Stomach smooth muscle (tissue), 2 donors: ENCODE measurements at regions not wholly inside any gene's neighbourhood (a gene's known extent, or its start where the extent isn't known, plus 50 kb on each side); places are given as distances from the start of the nearest gene placed in this dataset.

ENCODE experiments used
- H3K27ac ChIP-seq: one replicate; pipeline ENCODE4 v1.7.0; 2013; ENCODE audit warnings: mild to moderate bottlenecking, low read length, inconsistent platforms
- H3K27me3 ChIP-seq, 2 donors: one replicate each; pipeline ENCODE4 v1.7.0; 2013; ENCODE audit warnings: low read length in 2 of 2; ENCODE audit not compliant: insufficient read depth in 2 of 2, control insufficient read depth in 1 of 2
- H3K36me3 ChIP-seq, 2 donors: one replicate each; pipeline ENCODE4 v1.7.0; 2013; ENCODE audit warnings: low read length in 2 of 2; ENCODE audit not compliant: control insufficient read depth in 2 of 2, insufficient read depth in 2 of 2
- H3K4me1 ChIP-seq: one replicate; pipeline ENCODE4 v1.7.0; 2013; ENCODE audit warnings: low read length; ENCODE audit not compliant: control insufficient read depth, insufficient read depth
- H3K4me3 ChIP-seq, 2 donors: one replicate each; pipeline ENCODE4 v1.7.0; 2013; ENCODE audit warnings: low read length in 2 of 2
- H3K9ac ChIP-seq, 2 donors: one replicate each; pipeline ENCODE4 v1.7.0; 2013; ENCODE audit warnings: low read length in 2 of 2, mild to moderate bottlenecking in 1 of 2
- H3K9me3 ChIP-seq, 2 donors: one replicate each; pipeline ENCODE4 v1.7.0; 2013; ENCODE audit warnings: low read length in 2 of 2; ENCODE audit not compliant: control insufficient read depth in 2 of 2
- donor health status: healthy.
- donor health status: Pancreatic carcinoma.

GRCh38 chr5:92769978-92770377 lies 811.0 kb downstream of the NR2F1-AS1 start:
- Histone ChIP-seq H3K27ac (no peak overlapping the region), H3K9me3 (no peaks in the 10 kb centered on the region)

GRCh38 chr5:92761585-92761984 lies 819.4 kb downstream of the NR2F1-AS1 start:
- no peaks in the 10 kb centered on the region for H3K27me3 ChIP-seq
- H3K9ac ChIP-seq = no peak overlapping the region
- H3K4me1 ChIP-seq = no peaks in the 10 kb centered on the region
- no peaks in the 10 kb centered on the region for H3K9me3 ChIP-seq
- no peak overlapping the region for H3K27ac ChIP-seq
- H3K4me3 ChIP-seq = no peak overlapping the region
- H3K36me3 ChIP-seq = no peaks in the 10 kb centered on the region

More at GRCh38 chr5:92769978-92770377, 811.0 kb downstream of the NR2F1-AS1 start:
- Histone ChIP-seq H3K9ac (no peak overlapping the region), H3K4me3 (no peak overlapping the region), H3K36me3 (no peaks in the 10 kb centered on the region), H3K4me1 (no peaks in the 10 kb centered on the region), H3K27me3 (no peaks in the 10 kb centered on the region)

GRCh38 chr5:92760550-92760949 lies 820.5 kb downstream of the NR2F1-AS1 start:
- no peaks in the 10 kb centered on the region for H3K4me1 ChIP-seq
- H3K9ac ChIP-seq = no peak overlapping the region
- no peaks in the 10 kb centered on the region for H3K27me3 ChIP-seq
- H3K27ac ChIP-seq = no peak overlapping the region
- H3K9me3 ChIP-seq = no peaks in the 10 kb centered on the region
- H3K4me3 ChIP-seq = no peak overlapping the region
- H3K36me3 ChIP-seq = no peaks in the 10 kb centered on the region

GRCh38 chr5:92758552-92758951 lies 822.5 kb downstream of the NR2F1-AS1 start:
- Histone ChIP-seq H3K4me1 (no peaks in the 10 kb centered on the region), H3K4me3 (no peak overlapping the region), H3K9ac (no peak overlapping the region), H3K36me3 (no peaks in the 10 kb centered on the region), H3K27ac (no peak overlapping the region), H3K27me3 (no peaks in the 10 kb centered on the region), H3K9me3 (no peaks in the 10 kb centered on the region)

GRCh38 chr5:92749943-92750342 lies 831.1 kb downstream of the NR2F1-AS1 start:
- no peaks in the 10 kb centered on the region for H3K9me3 ChIP-seq
- no peak overlapping the region for H3K27ac ChIP-seq
- no peaks in the 10 kb centered on the region for H3K27me3 ChIP-seq
- no peak overlapping the region for H3K4me3 ChIP-seq
- H3K36me3 ChIP-seq = no peaks in the 10 kb centered on the region
- no peak overlapping the region for H3K9ac ChIP-seq
- H3K4me1 ChIP-seq = no peaks in the 10 kb centered on the region

GRCh38 chr5:92748072-92748676 lies 832.8 kb downstream of the NR2F1-AS1 start:
- Histone ChIP-seq H3K36me3 (no peaks in the 10 kb centered on the region), H3K4me3 (no peak overlapping the region), H3K4me1 (no peaks in the 10 kb centered on the region), H3K9me3 (no peaks in the 10 kb centered on the region), H3K9ac (no peak overlapping the region), H3K27ac (no peak overlapping the region), H3K27me3 (no peaks in the 10 kb centered on the region)

- Histone ChIP-seq H3K27ac (no peak overlapping the region), H3K36me3 (no peaks in the 10 kb centered on the region), H3K9ac (no peak overlapping the region), H3K9me3 (no peaks in the 10 kb centered on the region), H3K4me3 (no peak overlapping the region), H3K4me1 (no peaks in the 10 kb centered on the region), H3K27me3 (no peaks in the 10 kb centered on the region)
Observed at GRCh38 chr5:92741906-92742305, 839.1 kb downstream of the NR2F1-AS1 start.

GRCh38 chr5:92734211-92734940 lies 846.6 kb downstream of the NR2F1-AS1 start:
- Histone ChIP-seq H3K27me3 (no peaks in the 10 kb centered on the region), H3K9me3 (no peaks in the 10 kb centered on the region), H3K36me3 (no peaks in the 10 kb centered on the region), H3K9ac (no peak overlapping the region), H3K27ac (no peak overlapping the region), H3K4me1 (no peaks in the 10 kb centered on the region), H3K4me3 (no peak overlapping the region)

- Histone ChIP-seq H3K9ac (no peak overlapping the region), H3K4me3 (no peak overlapping the region), H3K27ac (no peak overlapping the region), H3K27me3 (no peaks in the 10 kb centered on the region), H3K4me1 (no peaks in the 10 kb centered on the region), H3K9me3 (no peaks in the 10 kb centered on the region), H3K36me3 (no peaks in the 10 kb centered on the region)
Observed at GRCh38 chr5:92730486-92730885, 850.5 kb downstream of the NR2F1-AS1 start.

GRCh38 chr5:92729088-92729487 lies 851.9 kb downstream of the NR2F1-AS1 start:
- Histone ChIP-seq H3K4me3 (no peak overlapping the region), H3K4me1 (no peaks in the 10 kb centered on the region), H3K9me3 (no peaks in the 10 kb centered on the region), H3K9ac (no peak overlapping the region), H3K36me3 (no peaks in the 10 kb centered on the region), H3K27ac (no peak overlapping the region), H3K27me3 (no peaks in the 10 kb centered on the region)

- no peaks in the 10 kb centered on the region for H3K27me3 ChIP-seq
- no peak overlapping the region for H3K9ac ChIP-seq
- H3K4me3 ChIP-seq = no peak overlapping the region
- H3K27ac ChIP-seq = no peak overlapping the region
- H3K4me1 ChIP-seq = no peaks in the 10 kb centered on the region
- no peaks in the 10 kb centered on the region for H3K9me3 ChIP-seq
- no peaks in the 10 kb centered on the region for H3K36me3 ChIP-seq
Observed at GRCh38 chr5:92715946-92716520, 865.0 kb downstream of the NR2F1-AS1 start.
